ENCODE measurements at regions not wholly inside any gene's neighbourhood (a gene's known extent, or its start where the extent isn't known, plus 50 kb on each side); places are given as distances from the start of the nearest gene placed in this dataset.
A peak's percentile ranks its signal among the peaks of the same experiment; 100 is the strongest.

DNA sequence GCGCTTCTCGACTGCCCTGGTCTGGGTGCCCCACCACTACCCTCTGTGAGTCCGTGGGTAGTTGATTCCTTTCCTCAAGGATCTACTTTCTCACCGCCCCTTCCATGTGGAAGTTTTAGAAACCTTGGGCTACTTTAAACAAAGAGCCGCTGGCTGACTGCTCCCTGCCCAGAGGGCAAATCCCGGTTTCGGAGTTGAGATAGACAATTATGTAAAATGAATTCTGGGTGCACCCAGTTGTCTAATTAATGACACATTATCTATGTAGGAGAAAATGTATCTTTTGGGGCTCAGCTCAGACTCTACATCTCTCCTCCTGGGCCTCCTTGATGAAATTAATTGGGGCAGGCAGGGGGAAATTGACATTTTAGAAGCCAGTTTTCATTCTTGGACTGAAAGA is 305.4 kb downstream of the UQCRFS1 start:
- Mint-ChIP-seq H3K4me3 (no peak overlapping the region), H3K36me3 (ENCODE audit: low read depth) (no peaks in the 10 kb centered on the region), H3K4me1 (no peaks in the 10 kb centered on the region), H3K9me3 (no peaks in the 10 kb centered on the region), H3K27ac (no peak overlapping the region), H3K27me3 (ENCODE audit: low read depth, poor library complexity) (peaks cover 25% of the 10 kb centered on the region)
- no peak for DNase-seq
- TF ChIP-seq, protein P1, sequence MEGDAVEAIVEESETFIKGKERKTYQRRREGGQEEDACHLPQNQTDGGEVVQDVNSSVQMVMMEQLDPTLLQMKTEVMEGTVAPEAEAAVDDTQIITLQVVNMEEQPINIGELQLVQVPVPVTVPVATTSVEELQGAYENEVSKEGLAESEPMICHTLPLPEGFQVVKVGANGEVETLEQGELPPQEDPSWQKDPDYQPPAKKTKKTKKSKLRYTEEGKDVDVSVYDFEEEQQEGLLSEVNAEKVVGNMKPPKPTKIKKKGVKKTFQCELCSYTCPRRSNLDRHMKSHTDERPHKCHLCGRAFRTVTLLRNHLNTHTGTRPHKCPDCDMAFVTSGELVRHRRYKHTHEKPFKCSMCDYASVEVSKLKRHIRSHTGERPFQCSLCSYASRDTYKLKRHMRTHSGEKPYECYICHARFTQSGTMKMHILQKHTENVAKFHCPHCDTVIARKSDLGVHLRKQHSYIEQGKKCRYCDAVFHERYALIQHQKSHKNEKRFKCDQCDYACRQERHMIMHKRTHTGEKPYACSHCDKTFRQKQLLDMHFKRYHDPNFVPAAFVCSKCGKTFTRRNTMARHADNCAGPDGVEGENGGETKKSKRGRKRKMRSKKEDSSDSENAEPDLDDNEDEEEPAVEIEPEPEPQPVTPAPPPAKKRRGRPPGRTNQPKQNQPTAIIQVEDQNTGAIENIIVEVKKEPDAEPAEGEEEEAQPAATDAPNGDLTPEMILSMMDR (IDR thresholded peaks at IDR 0.05), result no peak

GRCh38 chr19:28905996-28906395 is 307.0 kb downstream of the UQCRFS1 start:
- H3K36me3 Mint-ChIP-seq (ENCODE audit: low read depth), result no peaks in the 10 kb centered on the region
- no peaks in the 10 kb centered on the region for H3K4me1 Mint-ChIP-seq
- no peak overlapping the region for H3K27ac Mint-ChIP-seq
- H3K27me3 Mint-ChIP-seq (ENCODE audit: low read depth, poor library complexity), result peaks cover 28% of the 10 kb centered on the region
- TF ChIP-seq, protein P1 (IDR thresholded peaks at IDR 0.05), result no peak
- DNase-seq, result no peak
- H3K9me3 Mint-ChIP-seq, result no peaks in the 10 kb centered on the region
- H3K4me3 Mint-ChIP-seq, result no peak overlapping the region

DNA sequence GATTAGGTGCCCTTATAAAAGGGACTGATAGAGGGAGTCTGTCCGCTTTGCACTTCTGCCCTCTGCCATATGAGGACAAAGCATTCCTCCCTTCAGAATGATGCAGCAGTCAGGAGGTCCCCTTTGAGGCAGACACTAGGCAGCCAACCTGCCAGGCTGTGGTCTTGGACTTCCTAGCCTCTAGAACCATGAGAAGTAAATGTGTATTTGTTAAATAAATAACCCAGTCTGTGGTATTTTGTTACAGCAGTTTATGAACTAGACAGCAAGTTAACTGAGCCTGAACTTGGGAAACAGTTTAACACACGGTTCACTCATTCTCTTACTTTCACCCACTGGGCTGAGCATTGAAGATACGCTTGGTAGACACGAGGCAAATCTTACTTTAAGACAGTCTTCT is 313.2 kb downstream of the UQCRFS1 start:
- TF ChIP-seq, protein P1 (IDR thresholded peaks at IDR 0.05), result no peak
- no peaks in the 10 kb centered on the region for H3K36me3 Mint-ChIP-seq (ENCODE audit: low read depth)
- H3K4me1 Mint-ChIP-seq, result no peaks in the 10 kb centered on the region
- no peak overlapping the region for H3K4me3 Mint-ChIP-seq
- H3K27me3 Mint-ChIP-seq (ENCODE audit: low read depth, poor library complexity), result peaks cover 24% of the 10 kb centered on the region
- DNase-seq, result no peak
- no peaks in the 10 kb centered on the region for H3K9me3 Mint-ChIP-seq
- no peak overlapping the region for H3K27ac Mint-ChIP-seq

DNA sequence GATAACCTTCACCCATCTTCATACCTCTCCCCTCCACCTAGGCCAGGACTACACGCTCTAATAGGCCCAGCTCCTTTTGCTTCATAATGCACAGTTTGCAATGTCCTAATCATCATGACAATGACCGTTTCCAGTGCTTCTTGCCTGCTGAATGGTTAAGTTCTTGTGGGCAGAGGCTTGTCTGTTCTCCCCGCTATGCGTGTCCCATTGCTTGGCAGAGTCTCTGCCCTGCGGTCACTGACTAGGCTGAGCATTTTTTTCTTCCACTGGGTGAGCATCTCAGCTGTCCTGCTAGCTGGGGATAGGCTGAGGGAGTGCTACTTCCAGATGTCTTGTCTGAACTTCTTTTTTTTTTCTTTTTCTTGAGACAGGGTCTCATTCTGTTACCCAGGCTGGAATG is 314.7 kb downstream of the UQCRFS1 start:
- Mint-ChIP-seq H3K27me3 (ENCODE audit: low read depth, poor library complexity) (peaks cover 21% of the 10 kb centered on the region), H3K36me3 (ENCODE audit: low read depth) (no peaks in the 10 kb centered on the region), H3K4me1 (no peaks in the 10 kb centered on the region), H3K27ac (no peak overlapping the region), H3K4me3 (no peak overlapping the region), H3K9me3 (no peaks in the 10 kb centered on the region)
- TF ChIP-seq, protein P1 (IDR thresholded peaks at IDR 0.05), result no peak
- DNase-seq, result no peak

- Mint-ChIP-seq H3K9me3 (no peaks in the 10 kb centered on the region), H3K27me3 (ENCODE audit: low read depth, poor library complexity) (peaks cover 13% of the 10 kb centered on the region), H3K36me3 (ENCODE audit: low read depth) (no peaks in the 10 kb centered on the region), H3K27ac (peak overlapping the region; percentile 22), H3K4me1 (peaks cover 18% of the 10 kb centered on the region), H3K4me3 (no peak overlapping the region)
- no peak for DNase-seq
- TF ChIP-seq, protein P1 (IDR thresholded peaks at IDR 0.05), result no peak
These were observed 322.8 kb downstream of the UQCRFS1 start for GRCh38 chr19:28889941-28890670.
